DND-41 (cell line): ENCODE measurements at regions not wholly inside any gene's neighbourhood (a gene's known extent, or its start where the extent isn't known, plus 50 kb on each side); places are given as distances from the start of the nearest gene placed in this dataset.

Experiments used
- ATAC-seq: fragments of 200-7000 bp; cut with Tn5 transposase; 3 replicates; pipeline ENCODE4 v1.9.1; 2021; ENCODE audit warnings: low read depth; ENCODE audit not compliant: insufficient read depth
- DNase-seq: peaks from one replicate; pipeline ENCODE4 v3.0.0-alpha.2; 2020
- H2AFZ ChIP-seq: 2 replicates; pipeline ENCODE4 v1.6.0; 2012; ENCODE audit warnings: low read depth, low read length
- H3K27ac ChIP-seq: 2 replicates; pipeline ENCODE4 v1.5.1; 2012; ENCODE audit warnings: low read length, inconsistent platforms
- H3K27me3 ChIP-seq: fragments of 200-600 bp; sonication (generic); 2 replicates; pipeline ENCODE4 v1.6.0; 2012; ENCODE audit warnings: low read length, mild to moderate bottlenecking, inconsistent platforms; ENCODE audit not compliant: insufficient read depth, poor library complexity
- H3K36me3 ChIP-seq: 2 replicates; pipeline ENCODE4 v1.5.1; 2012; ENCODE audit warnings: low read length, inconsistent platforms; ENCODE audit not compliant: insufficient read depth
- H3K4me1 ChIP-seq: 2 replicates; pipeline ENCODE4 v1.5.1; 2012; ENCODE audit warnings: mild to moderate bottlenecking, low read length; ENCODE audit not compliant: insufficient read depth
- H3K4me2 ChIP-seq: 2 replicates; pipeline ENCODE4 v1.6.0; 2012; ENCODE audit warnings: mild to moderate bottlenecking, moderate library complexity, low read length, inconsistent platforms; ENCODE audit not compliant: insufficient read depth
- H3K4me3 ChIP-seq, 2 experiments: fragments of 200-600 bp in 1 of 2; shearing (Covaris generic) in 1 of 2; 2 replicates each; pipeline ENCODE4 v1.5.1; 2012 to 2016; ENCODE audit warnings: inconsistent platforms in 2 of 2, low read length in 2 of 2, mild to moderate bottlenecking in 2 of 2, low read depth in 1 of 2, moderate library complexity in 1 of 2
- H3K79me2 ChIP-seq: 2 replicates; pipeline ENCODE4 v1.6.0; 2012; ENCODE audit warnings: low read length, inconsistent platforms; ENCODE audit not compliant: insufficient read depth
- H3K9ac ChIP-seq: 2 replicates; pipeline ENCODE4 v1.6.0; 2012; ENCODE audit warnings: low read depth, mild to moderate bottlenecking, inconsistent platforms, low read length, moderate library complexity
- H3K9me3 ChIP-seq: 2 replicates; pipeline ENCODE4 v1.5.1; 2012; ENCODE audit warnings: low read length, moderate library complexity, mild to moderate bottlenecking, inconsistent platforms; ENCODE audit not compliant: insufficient read depth, severe bottlenecking
- H4K20me1 ChIP-seq: 2 replicates; pipeline ENCODE4 v1.6.0; 2012; ENCODE audit warnings: low read length; ENCODE audit not compliant: insufficient read depth
- EZH2 ChIP-seq: IDR thresholded peaks from 3 replicates; pipeline ENCODE4 v1.6.1; 2012; ENCODE audit warnings: borderline replicate concordance, low read depth, mild to moderate bottlenecking, moderate library complexity, low read length, inconsistent platforms; ENCODE audit not compliant: severe bottlenecking
- TF ChIP-seq, protein P1 (sequence below): IDR thresholded peaks from 2 replicates; pipeline ENCODE4 v1.5.1; 2012; ENCODE audit warnings: borderline replicate concordance, low read length, moderate library complexity, mild to moderate bottlenecking; ENCODE audit not compliant: poor library complexity, severe bottlenecking; ENCODE audit errors: extremely low read depth

DNA sequence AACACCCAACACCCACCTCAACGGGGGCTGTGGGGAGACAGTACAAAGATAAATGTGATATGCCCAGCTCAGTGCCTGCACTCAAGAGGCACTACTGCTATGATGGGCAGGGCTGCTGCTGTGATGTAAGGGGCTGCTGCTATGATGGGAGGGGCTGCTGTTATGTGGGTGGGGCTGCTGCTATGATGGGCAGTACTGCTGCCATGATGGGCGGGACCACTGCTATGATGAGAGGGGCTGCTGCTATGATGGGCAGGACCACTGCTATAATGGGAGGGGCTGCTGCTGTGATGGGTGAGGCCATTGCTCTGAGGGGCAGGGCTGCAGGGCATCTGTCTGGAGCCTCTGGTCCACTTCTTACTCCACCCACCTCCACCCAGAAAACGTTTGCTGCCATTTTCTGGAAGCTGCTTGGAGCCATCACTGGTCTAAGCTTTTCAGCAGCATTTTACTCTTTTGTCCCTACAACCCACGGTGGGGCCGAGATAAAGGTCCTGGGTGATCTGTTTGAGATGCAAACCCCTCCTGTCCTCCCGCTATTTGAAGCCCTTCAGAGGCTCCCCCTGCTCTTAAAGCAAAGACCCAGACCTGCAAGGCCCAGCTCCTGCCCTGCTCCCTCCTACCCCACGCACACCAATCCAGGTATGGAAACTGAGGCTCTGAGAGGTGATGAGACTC, 656.9 kb downstream of the PTPRU start:
- peak; percentile 31; the same call in 1 of the 3 replicates for ATAC-seq
- DNase-seq, result peak; percentile 8
- Histone ChIP-seq H3K36me3 (no peaks in the 10 kb centered on the region), H3K27me3 (peaks cover 19% of the 10 kb centered on the region), H4K20me1 (no peaks in the 10 kb centered on the region), H2AFZ (no peak overlapping the region), H3K4me3 (no peak overlapping the region), H3K4me2 (no peak overlapping the region), H3K4me1 (no peaks in the 10 kb centered on the region), H3K9ac (no peak overlapping the region), H3K9me3 (no peaks in the 10 kb centered on the region), H3K27ac (no peak overlapping the region), H3K79me2 (no peaks in the 10 kb centered on the region)
- TF ChIP-seq, protein P1, sequence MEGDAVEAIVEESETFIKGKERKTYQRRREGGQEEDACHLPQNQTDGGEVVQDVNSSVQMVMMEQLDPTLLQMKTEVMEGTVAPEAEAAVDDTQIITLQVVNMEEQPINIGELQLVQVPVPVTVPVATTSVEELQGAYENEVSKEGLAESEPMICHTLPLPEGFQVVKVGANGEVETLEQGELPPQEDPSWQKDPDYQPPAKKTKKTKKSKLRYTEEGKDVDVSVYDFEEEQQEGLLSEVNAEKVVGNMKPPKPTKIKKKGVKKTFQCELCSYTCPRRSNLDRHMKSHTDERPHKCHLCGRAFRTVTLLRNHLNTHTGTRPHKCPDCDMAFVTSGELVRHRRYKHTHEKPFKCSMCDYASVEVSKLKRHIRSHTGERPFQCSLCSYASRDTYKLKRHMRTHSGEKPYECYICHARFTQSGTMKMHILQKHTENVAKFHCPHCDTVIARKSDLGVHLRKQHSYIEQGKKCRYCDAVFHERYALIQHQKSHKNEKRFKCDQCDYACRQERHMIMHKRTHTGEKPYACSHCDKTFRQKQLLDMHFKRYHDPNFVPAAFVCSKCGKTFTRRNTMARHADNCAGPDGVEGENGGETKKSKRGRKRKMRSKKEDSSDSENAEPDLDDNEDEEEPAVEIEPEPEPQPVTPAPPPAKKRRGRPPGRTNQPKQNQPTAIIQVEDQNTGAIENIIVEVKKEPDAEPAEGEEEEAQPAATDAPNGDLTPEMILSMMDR, result no peak
- no peak for TF ChIP-seq EZH2

DNA sequence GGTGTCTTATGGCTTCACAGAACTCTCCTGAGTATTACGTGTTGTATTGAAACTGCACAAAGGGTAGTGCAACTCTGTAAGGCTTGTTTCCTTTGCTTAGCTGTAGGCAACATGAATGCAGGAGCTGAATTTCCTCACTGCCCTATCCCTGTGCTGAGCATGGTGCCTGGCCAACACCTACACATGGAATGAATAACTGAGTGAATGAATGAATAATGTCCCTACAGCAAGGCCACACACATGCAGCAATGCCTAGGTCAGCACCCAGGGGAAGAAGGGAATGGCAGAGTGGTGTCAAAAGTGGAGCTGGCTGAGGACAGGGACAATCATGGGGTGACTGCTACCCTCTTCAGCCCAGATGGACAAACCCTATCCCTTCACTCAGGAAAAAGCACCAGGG, 655.9 kb downstream of the PTPRU start:
- ATAC-seq, result no peak
- Histone ChIP-seq H2AFZ (no peak overlapping the region), H3K79me2 (no peaks in the 10 kb centered on the region), H3K4me1 (no peaks in the 10 kb centered on the region), H3K36me3 (no peaks in the 10 kb centered on the region), H4K20me1 (no peaks in the 10 kb centered on the region), H3K9ac (no peak overlapping the region), H3K4me3 (no peak overlapping the region), H3K27ac (no peak overlapping the region), H3K9me3 (no peaks in the 10 kb centered on the region), H3K4me2 (no peak overlapping the region), H3K27me3 (peaks cover 14% of the 10 kb centered on the region)
- no peak for DNase-seq
- TF ChIP-seq EZH2, result no peak
- TF ChIP-seq, protein P1, result no peak

DNA sequence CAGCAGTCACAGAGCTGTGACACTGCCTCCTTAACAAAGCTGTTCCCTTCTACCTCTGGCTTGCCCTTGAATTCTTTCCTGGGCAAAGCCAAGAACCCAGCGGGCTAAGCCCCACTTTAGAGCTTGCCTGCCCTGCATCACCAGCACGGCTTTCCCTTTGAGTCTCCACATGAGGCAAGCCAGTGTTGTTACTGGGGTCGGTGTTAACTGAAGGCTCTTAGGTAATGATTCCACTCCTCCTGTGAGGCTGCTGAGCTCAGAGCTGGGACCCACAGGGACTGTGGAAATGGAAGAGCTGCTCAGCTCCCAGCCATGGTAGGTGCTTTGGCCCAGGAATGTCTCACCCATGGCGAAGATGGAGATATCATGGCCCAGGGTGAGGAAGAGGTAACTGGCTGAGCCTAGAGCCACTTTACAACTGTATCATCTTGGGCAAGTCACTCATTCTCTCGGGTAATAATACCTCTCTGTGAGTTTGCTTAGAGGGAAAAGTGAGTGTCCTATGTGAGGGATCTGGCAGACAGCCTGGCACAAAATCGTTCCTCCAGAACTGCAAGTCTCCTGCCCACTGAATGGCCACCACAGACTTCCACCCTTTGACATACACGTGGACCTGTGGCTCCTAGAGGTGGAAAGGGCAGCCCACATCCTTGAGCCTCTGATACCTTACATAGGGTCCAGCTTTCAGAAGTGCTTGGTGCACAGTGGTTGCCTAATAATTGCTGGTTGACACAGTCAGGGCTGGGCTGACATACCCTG, 654.1 kb downstream of the PTPRU start:
- TF ChIP-seq, protein P1, result no peak
- TF ChIP-seq EZH2, result no peak
- Histone ChIP-seq H3K4me1 (no peaks in the 10 kb centered on the region), H3K36me3 (no peaks in the 10 kb centered on the region), H3K4me2 (no peak overlapping the region), H3K4me3 (no peak overlapping the region), H3K9me3 (no peaks in the 10 kb centered on the region), H4K20me1 (no peaks in the 10 kb centered on the region), H3K27ac (no peak overlapping the region), H2AFZ (no peak overlapping the region), H3K79me2 (no peaks in the 10 kb centered on the region), H3K27me3 (peaks cover 6% of the 10 kb centered on the region), H3K9ac (no peak overlapping the region)
- no peak for ATAC-seq
- no peak for DNase-seq
